NCI-H2227 treated with DMSO at 0.1 percent for 48 hours (cell line): ENCODE measurements at regions not wholly inside any gene's neighbourhood (a gene's known extent, or its start where the extent isn't known, plus 50 kb on each side); places are given as distances from the start of the nearest gene placed in this dataset.

Experiments
- DNase-seq: peaks from one replicate; lab custom pipeline; 2025; lab: John Stamatoyannopoulos, UW

- DNase-seq: no peak
These were observed 177.4 kb downstream of the SPRY1 start for GRCh38 chr4:123573866-123574508.

GRCh38 chr4:123575291-123575690 lies 178.7 kb downstream of the SPRY1 start:
- no peak for DNase-seq

DNA sequence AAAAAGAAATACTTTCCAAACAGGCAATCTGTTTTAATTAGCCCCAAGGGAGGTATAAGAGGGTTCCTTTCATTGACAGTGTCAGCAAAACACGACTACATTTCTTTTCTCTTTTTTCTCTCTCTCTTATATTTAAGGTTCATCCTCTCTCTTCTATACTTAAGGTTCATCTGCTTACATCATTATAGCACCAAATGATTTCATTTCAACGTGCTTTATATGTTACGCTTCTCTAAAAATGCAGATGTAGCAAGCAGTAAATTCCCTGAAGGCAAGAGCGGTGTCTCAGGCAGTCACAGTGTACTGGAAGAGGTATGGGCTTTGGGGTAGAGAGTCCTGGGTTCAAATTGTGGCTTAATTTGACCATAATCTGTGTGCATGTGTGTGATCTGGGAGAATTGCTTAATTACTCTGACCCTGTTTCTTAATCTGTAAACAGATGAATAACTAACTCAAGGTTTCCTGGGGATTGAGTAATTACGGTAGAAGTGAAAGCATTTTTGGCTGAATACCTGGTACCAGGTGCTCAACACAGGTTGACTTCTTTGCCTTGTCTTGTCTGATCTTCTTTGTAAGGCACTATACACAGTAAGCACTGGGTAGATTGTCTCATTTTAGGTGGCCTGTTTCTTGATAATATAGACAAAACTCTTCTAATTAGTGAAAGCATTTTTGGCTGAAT lies 180.8 kb downstream of the SPRY1 start:
- DNase-seq: no peak

- no peak for DNase-seq
These were observed 181.9 kb downstream of the SPRY1 start for GRCh38 chr4:123578276-123579029.

DNA sequence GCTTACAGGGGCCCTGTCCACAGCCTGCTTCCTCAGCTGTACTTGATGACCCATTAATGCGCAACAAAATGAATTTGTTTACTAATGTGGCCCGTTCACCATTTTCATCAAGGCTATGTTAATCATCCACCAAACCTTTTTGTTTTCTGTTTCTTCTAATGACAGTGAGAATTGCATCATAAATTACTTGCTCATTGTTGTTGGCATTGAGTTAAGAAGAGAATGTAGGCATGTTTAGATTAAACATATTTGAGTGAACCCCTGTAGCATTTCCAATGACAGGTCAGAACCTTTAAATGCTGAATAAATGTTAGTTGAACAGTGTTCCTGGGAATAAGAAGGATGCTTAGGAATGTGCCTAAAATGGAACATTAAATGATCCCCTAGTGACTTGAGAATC lies 183.4 kb downstream of the SPRY1 start:
- DNase-seq: no peak

- no peak for DNase-seq
These were observed 184.5 kb downstream of the SPRY1 start for GRCh38 chr4:123580981-123581664.

- no peak for DNase-seq
These were observed 185.2 kb downstream of the SPRY1 start for GRCh38 chr4:123581802-123582201.

GRCh38 chr4:123583043-123583442 lies 186.4 kb downstream of the SPRY1 start:
- no peak for DNase-seq

DNA sequence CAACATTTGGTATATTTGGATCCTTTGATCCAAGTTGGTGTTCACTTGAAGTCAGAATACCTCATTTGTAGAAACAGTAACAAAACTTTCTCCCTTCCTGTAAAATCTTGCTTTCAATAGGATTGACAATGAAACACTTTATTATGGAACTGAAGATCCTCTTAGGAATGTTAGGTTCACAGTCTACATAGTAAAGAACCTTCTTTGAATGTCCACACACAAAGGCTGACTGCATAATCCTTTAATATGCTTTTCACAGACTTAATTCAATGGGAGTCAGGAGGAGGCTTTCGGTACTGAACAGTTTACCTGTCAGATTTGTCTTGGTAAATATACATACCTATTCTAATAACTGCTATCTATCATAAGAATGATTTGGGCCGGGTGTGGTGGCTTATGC lies 188.5 kb downstream of the SPRY1 start:
- DNase-seq: no peak

DNA sequence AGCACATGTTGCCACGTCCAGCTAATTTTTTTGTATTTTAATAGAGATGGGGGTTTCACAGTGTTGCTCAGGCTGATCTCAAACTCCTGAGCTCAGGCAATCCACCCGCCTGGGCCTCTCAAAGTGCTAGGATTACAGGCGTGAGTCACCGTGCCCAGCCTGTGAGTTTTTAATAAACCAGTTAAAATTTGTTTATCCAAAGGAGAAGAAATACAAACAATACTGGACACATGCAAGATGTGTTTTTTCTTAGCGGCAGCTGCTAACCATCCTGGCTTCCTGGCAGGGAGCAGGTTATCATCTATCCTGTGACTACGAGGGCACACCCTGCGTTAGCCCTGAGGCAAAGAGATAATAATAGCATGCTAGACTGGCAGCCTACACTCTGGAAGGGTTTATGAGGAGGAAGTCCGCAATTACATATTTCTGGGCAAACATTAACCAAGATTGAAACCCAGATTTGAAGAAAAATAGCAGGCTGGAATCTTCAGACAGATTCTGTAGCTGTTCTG lies 191.4 kb downstream of the SPRY1 start:
- no peak for DNase-seq

GRCh38 chr4:123588631-123589241 lies 192.1 kb downstream of the SPRY1 start:
- no peak for DNase-seq

GRCh38 chr4:123589301-123589700 lies 192.7 kb downstream of the SPRY1 start:
- DNase-seq: no peak

DNA sequence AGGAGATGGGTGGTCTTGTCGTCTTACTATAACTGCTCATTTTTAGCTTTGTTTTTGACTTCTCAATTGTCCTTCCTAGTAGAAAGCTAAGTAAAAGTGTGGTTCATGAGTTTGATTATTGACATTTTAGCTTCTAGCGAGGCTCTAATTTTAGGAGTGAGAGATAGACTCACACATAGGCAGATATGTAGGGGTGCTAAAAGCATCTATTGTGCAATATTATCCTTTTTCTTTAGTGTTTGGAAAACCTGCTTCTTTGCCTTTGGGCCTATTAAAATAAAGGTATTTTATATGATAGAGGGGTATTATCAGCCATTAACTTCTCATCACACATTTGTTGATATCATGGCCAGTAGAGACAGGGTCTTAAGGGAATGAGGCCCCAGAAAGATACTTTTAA lies 195.3 kb downstream of the SPRY1 start:
- no peak for DNase-seq

- no peak for DNase-seq
These were observed 197.1 kb downstream of the SPRY1 start for GRCh38 chr4:123593655-123594054.

- DNase-seq: no peak
These were observed 200.2 kb downstream of the SPRY1 start for GRCh38 chr4:123596805-123597204.

DNA sequence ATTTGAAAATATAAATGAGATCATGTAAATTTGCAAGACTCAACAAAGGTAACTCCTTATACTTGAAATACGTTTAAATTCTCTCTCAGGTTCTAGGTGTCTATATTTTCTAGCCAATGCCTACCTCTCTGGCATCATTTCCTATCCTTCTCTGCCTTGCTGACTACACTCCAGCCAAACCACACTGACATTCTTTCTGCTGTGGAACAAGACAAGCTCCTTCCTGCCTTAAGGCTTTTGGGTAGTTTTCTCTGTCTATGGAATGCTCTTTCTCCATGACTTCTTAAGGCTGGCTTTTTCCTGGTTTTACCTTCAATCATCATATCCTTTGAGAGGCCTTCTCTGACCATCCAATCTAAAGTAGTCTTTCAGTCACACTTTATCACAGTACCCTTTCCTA lies 201.0 kb downstream of the SPRY1 start:
- DNase-seq: no peak

DNA sequence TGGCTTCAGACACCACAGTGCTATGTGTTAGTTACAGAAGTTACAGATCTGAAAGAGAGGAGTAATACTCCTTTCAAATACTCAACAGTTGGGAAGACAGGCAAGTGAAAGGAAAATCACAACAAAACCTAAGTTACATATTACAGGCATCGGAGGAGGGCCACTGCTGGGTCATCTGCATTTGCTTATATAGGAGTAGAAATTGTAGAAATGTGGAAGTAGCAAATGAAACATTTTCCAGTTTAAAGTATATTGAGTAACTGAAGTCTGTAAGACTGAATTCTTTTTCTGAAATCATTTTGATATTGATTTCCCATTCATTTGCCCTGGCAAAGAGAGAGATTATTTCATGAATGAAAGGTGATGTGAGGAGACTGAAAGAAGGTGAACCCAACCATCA lies 201.7 kb downstream of the SPRY1 start:
- no peak for DNase-seq

- no peak for DNase-seq
These were observed 202.7 kb downstream of the SPRY1 start for GRCh38 chr4:123599061-123599919.

GRCh38 chr4:123599920-123600810 lies 203.6 kb downstream of the SPRY1 start:
- no peak for DNase-seq
